Activated naive CD4-positive, alpha-beta T cell treated with Interleukin-2 at 50 U/mL for 16 hours (primary cell): ENCODE measurements at regions not wholly inside any gene's neighbourhood (a gene's known extent, or its start where the extent isn't known, plus 50 kb on each side); places are given as distances from the start of the nearest gene placed in this dataset.
"Not testable (repeated sequence)": the region's sequence is repeated elsewhere in the genome, so short reads cannot be mapped to it uniquely, and the experiment has no call there.

Experiments used
- DNase-seq: peaks from one replicate; pipeline ENCODE4 v3.0.0-alpha.2; 2020

- no peak for DNase-seq
Measured at GRCh38 chr9:29555502-29555901, 1982.2 kb upstream of the C9orf72 start.

GRCh38 chr9:29556317-29556716 lies 1983.0 kb upstream of the C9orf72 start:
- no peak for DNase-seq

- no peak for DNase-seq
Measured at GRCh38 chr9:29556746-29557145, 1983.5 kb upstream of the C9orf72 start.

GRCh38 chr9:29564564-29564963 lies 1991.3 kb upstream of the C9orf72 start:
- DNase-seq, result no peak

GRCh38 chr9:29575219-29575618 lies 2001.9 kb upstream of the C9orf72 start:
- no peak for DNase-seq

GRCh38 chr9:29588361-29588760 lies 2015.1 kb upstream of the C9orf72 start:
- DNase-seq, result no peak

- no peak for DNase-seq
Measured at GRCh38 chr9:29609282-29609681, 2036.0 kb upstream of the C9orf72 start.

GRCh38 chr9:29613773-29614172 lies 2040.5 kb upstream of the C9orf72 start:
- no peak for DNase-seq

- DNase-seq, result no peak
Measured at GRCh38 chr9:29616844-29617243, 2043.6 kb upstream of the C9orf72 start.

GRCh38 chr9:29625292-29625731 lies 2052.0 kb upstream of the C9orf72 start:
- DNase-seq, result no peak

- no peak for DNase-seq
Measured at GRCh38 chr9:29625931-29626330, 2052.7 kb upstream of the C9orf72 start.

GRCh38 chr9:29628856-29629255 lies 2055.6 kb upstream of the C9orf72 start:
- DNase-seq, result not testable (repeated sequence)

- no peak for DNase-seq
Measured at GRCh38 chr9:29637471-29638237, 2064.4 kb upstream of the C9orf72 start.

- DNase-seq, result no peak
Measured at GRCh38 chr9:29640507-29640906, 2067.2 kb upstream of the C9orf72 start.

GRCh38 chr9:29644514-29644913 lies 2071.2 kb upstream of the C9orf72 start:
- no peak for DNase-seq

GRCh38 chr9:29647451-29647850 lies 2074.2 kb upstream of the C9orf72 start:
- DNase-seq, result no peak

GRCh38 chr9:29648132-29648531 lies 2074.9 kb upstream of the C9orf72 start:
- no peak for DNase-seq

GRCh38 chr9:29648601-29649000 lies 2075.3 kb upstream of the C9orf72 start:
- no peak for DNase-seq

GRCh38 chr9:29656641-29657406 lies 2083.5 kb upstream of the C9orf72 start:
- no peak for DNase-seq

- no peak for DNase-seq
Measured at GRCh38 chr9:29657821-29658220, 2084.5 kb upstream of the C9orf72 start.

GRCh38 chr9:29659014-29659413 lies 2085.7 kb upstream of the C9orf72 start:
- no peak for DNase-seq

- DNase-seq, result no peak
Measured at GRCh38 chr9:29659736-29660135, 2086.5 kb upstream of the C9orf72 start.

- DNase-seq, result no peak
Measured at GRCh38 chr9:29668732-29669131, 2095.5 kb upstream of the C9orf72 start.

- DNase-seq, result no peak
Measured at GRCh38 chr9:29669613-29670012, 2096.3 kb upstream of the C9orf72 start.
